ENCODE measurements at regions not wholly inside any gene's neighbourhood (a gene's known extent, or its start where the extent isn't known, plus 50 kb on each side); places are given as distances from the start of the nearest gene placed in this dataset.

DNA sequence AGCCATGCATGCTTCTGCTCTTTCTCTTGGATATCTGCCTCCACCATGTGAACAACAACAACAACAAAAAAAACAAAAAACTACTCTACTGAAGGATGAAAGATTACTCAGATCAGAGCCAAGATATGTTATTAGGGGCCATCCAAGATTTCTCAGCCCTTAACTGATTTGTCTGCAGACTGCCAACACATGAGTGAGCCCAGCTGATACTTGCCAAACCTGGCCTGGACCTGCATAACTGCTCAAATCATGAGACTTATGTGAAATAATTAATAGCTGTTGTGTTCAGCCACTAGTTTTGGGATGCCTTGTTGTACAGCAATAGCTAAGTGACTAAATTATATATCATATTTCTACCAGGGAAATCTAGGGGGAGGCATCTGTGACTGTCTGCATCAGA is 334.5 kb upstream of the SORCS1 start:
- TF ChIP-seq, protein P1, sequence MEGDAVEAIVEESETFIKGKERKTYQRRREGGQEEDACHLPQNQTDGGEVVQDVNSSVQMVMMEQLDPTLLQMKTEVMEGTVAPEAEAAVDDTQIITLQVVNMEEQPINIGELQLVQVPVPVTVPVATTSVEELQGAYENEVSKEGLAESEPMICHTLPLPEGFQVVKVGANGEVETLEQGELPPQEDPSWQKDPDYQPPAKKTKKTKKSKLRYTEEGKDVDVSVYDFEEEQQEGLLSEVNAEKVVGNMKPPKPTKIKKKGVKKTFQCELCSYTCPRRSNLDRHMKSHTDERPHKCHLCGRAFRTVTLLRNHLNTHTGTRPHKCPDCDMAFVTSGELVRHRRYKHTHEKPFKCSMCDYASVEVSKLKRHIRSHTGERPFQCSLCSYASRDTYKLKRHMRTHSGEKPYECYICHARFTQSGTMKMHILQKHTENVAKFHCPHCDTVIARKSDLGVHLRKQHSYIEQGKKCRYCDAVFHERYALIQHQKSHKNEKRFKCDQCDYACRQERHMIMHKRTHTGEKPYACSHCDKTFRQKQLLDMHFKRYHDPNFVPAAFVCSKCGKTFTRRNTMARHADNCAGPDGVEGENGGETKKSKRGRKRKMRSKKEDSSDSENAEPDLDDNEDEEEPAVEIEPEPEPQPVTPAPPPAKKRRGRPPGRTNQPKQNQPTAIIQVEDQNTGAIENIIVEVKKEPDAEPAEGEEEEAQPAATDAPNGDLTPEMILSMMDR (IDR thresholded peaks at IDR 0.05) = no peak
- no peak for TF ChIP-seq POLR2A (IDR thresholded peaks at IDR 0.05)

Measured in ovary (tissue), 3 donors.